Esophagus muscularis mucosa (tissue), 3 donors: ENCODE measurements at regions not wholly inside any gene's neighbourhood (a gene's known extent, or its start where the extent isn't known, plus 50 kb on each side); places are given as distances from the start of the nearest gene placed in this dataset.

ENCODE experiments used
- POLR2A ChIP-seq: fragments of 450-650 bp; IDR thresholded peaks from one replicate; pipeline ENCODE4 v1.6.1; 2017; ENCODE audit warnings: antibody characterized with exemption, moderate library complexity, mild to moderate bottlenecking, low read depth
- POLR2AphosphoS5 ChIP-seq, 2 donors: sonication (generic); formaldehyde crosslinking; IDR thresholded peaks; one replicate each; pipeline ENCODE4 v1.6.1; 2017; ENCODE audit warnings: antibody characterized with exemption in 2 of 2
- TF ChIP-seq, protein P1 (sequence below), 3 experiments: fragments of 200-600 bp in 2 of 3; fragments of 450-650 bp in 1 of 3; sonication (generic) in 2 of 3; IDR thresholded peaks; one replicate each; pipeline ENCODE4 v1.5.1; 2017 to 2019; ENCODE audit warnings: antibody characterized with exemption in 3 of 3, mild to moderate bottlenecking in 2 of 3, moderate library complexity in 1 of 3

DNA sequence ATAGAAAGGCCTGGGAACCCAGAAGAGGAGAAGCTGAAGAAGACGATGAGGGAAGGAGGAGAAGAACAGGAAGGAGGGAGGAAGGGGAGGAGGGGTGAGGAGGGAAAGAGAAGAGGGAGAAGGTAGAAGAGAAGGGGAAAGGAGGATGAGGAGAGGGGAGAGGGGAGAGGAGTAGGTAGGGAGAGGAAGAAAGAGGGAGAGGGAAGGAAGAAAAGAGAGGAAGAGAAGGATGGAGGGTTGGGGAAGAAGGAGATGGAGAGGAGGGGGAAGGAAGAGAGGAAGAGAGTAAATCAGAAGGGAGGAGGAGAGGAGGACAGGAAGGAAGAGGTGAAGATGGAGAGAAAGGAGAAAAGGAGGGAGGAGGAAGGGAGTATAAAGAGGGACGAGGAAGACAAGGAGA, 109.6 kb upstream of the IRX6 start:
- no peak for TF ChIP-seq POLR2A
- TF ChIP-seq, protein P1, sequence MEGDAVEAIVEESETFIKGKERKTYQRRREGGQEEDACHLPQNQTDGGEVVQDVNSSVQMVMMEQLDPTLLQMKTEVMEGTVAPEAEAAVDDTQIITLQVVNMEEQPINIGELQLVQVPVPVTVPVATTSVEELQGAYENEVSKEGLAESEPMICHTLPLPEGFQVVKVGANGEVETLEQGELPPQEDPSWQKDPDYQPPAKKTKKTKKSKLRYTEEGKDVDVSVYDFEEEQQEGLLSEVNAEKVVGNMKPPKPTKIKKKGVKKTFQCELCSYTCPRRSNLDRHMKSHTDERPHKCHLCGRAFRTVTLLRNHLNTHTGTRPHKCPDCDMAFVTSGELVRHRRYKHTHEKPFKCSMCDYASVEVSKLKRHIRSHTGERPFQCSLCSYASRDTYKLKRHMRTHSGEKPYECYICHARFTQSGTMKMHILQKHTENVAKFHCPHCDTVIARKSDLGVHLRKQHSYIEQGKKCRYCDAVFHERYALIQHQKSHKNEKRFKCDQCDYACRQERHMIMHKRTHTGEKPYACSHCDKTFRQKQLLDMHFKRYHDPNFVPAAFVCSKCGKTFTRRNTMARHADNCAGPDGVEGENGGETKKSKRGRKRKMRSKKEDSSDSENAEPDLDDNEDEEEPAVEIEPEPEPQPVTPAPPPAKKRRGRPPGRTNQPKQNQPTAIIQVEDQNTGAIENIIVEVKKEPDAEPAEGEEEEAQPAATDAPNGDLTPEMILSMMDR (IDR thresholded peaks at IDR 0.05): no peak
- TF ChIP-seq POLR2AphosphoS5 (IDR thresholded peaks at IDR 0.05): no peak
